GM21447 (cell line): ENCODE measurements at regions not wholly inside any gene's neighbourhood (a gene's known extent, or its start where the extent isn't known, plus 50 kb on each side); places are given as distances from the start of the nearest gene placed in this dataset.

Source experiments
- ATAC-seq: cut with Tn5 transposase; IDR thresholded peaks from one replicate; pipeline ENCODE4 v1.9.1; 2021; ENCODE audit not compliant: unreplicated experiment

- ATAC-seq: no peak
These were observed 167.3 kb upstream of the GRIN2B start for GRCh38 chr12:14148489-14149270.

- ATAC-seq: peak; percentile 24
These were observed 172.4 kb upstream of the GRIN2B start for GRCh38 chr12:14153803-14154202.

- no peak for ATAC-seq
These were observed 175.2 kb upstream of the GRIN2B start for GRCh38 chr12:14156606-14157005.

GRCh38 chr12:14157088-14157747 is 175.8 kb upstream of the GRIN2B start:
- ATAC-seq: peak; percentile 96

GRCh38 chr12:14164266-14164665 is 182.9 kb upstream of the GRIN2B start:
- no peak for ATAC-seq

- no peak for ATAC-seq
These were observed 185.7 kb upstream of the GRIN2B start for GRCh38 chr12:14167005-14167628.

GRCh38 chr12:14169281-14169680 is 187.9 kb upstream of the GRIN2B start:
- ATAC-seq: no peak

- ATAC-seq: peak; percentile 76
These were observed 189.7 kb upstream of the GRIN2B start for GRCh38 chr12:14171106-14171505.

GRCh38 chr12:14175206-14175605 is 190.3 kb upstream of the ATF7IP start:
- no peak for ATAC-seq

GRCh38 chr12:14185427-14186192 is 179.9 kb upstream of the ATF7IP start:
- ATAC-seq: peak; percentile 63

- no peak for ATAC-seq
These were observed 179.3 kb upstream of the ATF7IP start for GRCh38 chr12:14186193-14186502.

GRCh38 chr12:14187002-14187401 is 178.5 kb upstream of the ATF7IP start:
- no peak for ATAC-seq

GRCh38 chr12:14187966-14188365 is 177.5 kb upstream of the ATF7IP start:
- no peak for ATAC-seq

GRCh38 chr12:14188744-14189143 is 176.7 kb upstream of the ATF7IP start:
- no peak for ATAC-seq

GRCh38 chr12:14190694-14191093 is 174.8 kb upstream of the ATF7IP start:
- ATAC-seq: no peak

- no peak for ATAC-seq
These were observed 173.9 kb upstream of the ATF7IP start for GRCh38 chr12:14191612-14192011.

GRCh38 chr12:14193639-14194038 is 171.8 kb upstream of the ATF7IP start:
- no peak for ATAC-seq

- no peak for ATAC-seq
These were observed 170.9 kb upstream of the ATF7IP start for GRCh38 chr12:14194572-14194971.

GRCh38 chr12:14199455-14200198 is 165.9 kb upstream of the ATF7IP start:
- ATAC-seq: no peak

GRCh38 chr12:14200598-14200997 is 164.9 kb upstream of the ATF7IP start:
- no peak for ATAC-seq

GRCh38 chr12:14201291-14201690 is 164.2 kb upstream of the ATF7IP start:
- no peak for ATAC-seq
